ENCODE measurements at regions not wholly inside any gene's neighbourhood (a gene's known extent, or its start where the extent isn't known, plus 50 kb on each side); places are given as distances from the start of the nearest gene placed in this dataset.

DNA sequence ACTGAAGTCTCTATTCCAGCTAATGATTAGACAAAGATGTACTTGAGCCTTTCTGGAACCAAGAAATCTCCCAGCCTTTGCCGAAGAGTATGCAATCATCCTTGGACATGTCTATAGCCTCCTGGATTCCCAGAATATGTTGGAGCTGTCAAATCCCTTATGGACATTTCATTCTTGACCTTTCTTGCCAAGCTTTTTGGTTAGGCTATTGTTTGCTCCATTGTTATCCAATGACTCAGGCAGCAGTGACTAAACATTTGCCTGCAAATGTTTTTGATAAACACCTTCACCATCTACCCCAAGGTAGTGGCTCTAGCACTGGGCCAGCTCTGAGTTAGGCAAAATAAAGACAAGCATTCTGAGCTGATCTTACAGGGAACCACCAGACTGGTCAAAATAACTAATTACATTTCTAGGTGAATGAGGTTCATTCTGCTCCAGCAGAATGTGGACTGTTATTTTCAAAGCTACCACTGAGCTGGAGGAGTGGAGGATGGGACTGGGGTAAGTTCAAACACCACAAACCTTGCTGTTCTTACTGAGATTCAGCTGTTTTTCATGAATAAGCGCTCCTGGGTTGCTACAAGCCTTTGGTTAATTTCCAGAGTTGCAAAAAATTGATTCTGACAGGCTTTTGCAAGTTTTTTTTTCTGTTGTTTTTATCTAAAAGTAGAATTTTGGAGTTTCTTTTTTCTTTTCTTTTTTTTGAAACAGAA, 81.0 kb downstream of the TMEM270 start:
- Mint-ChIP-seq H3K27ac (no peak overlapping the region), H3K9me3 (peaks cover 35% of the 10 kb centered on the region), H3K4me1 (peaks cover 10% of the 10 kb centered on the region), H3K4me3 (no peak overlapping the region), H3K36me3 (peaks cover 14% of the 10 kb centered on the region), H3K27me3 (ENCODE audit: low read depth) (peaks cover 5% of the 10 kb centered on the region)
- ATAC-seq: no peak
- ChIA-PET CTCF (no interaction called here), POLR2A (no interaction called here)
- DNase-seq (ENCODE audit: low spot score): no peak
- TF ChIP-seq GRHL2 (CRISPR knock-in tag; IDR thresholded peaks at IDR 0.05; ENCODE audit: insufficient replicate concordance, severe bottlenecking): no peak
- TF ChIP-seq, protein P1, sequence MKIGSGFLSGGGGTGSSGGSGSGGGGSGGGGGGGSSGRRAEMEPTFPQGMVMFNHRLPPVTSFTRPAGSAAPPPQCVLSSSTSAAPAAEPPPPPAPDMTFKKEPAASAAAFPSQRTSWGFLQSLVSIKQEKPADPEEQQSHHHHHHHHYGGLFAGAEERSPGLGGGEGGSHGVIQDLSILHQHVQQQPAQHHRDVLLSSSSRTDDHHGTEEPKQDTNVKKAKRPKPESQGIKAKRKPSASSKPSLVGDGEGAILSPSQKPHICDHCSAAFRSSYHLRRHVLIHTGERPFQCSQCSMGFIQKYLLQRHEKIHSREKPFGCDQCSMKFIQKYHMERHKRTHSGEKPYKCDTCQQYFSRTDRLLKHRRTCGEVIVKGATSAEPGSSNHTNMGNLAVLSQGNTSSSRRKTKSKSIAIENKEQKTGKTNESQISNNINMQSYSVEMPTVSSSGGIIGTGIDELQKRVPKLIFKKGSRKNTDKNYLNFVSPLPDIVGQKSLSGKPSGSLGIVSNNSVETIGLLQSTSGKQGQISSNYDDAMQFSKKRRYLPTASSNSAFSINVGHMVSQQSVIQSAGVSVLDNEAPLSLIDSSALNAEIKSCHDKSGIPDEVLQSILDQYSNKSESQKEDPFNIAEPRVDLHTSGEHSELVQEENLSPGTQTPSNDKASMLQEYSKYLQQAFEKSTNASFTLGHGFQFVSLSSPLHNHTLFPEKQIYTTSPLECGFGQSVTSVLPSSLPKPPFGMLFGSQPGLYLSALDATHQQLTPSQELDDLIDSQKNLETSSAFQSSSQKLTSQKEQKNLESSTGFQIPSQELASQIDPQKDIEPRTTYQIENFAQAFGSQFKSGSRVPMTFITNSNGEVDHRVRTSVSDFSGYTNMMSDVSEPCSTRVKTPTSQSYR (CRISPR knock-in tag; IDR thresholded peaks at IDR 0.05): no peak
- TF ChIP-seq, protein P2, sequence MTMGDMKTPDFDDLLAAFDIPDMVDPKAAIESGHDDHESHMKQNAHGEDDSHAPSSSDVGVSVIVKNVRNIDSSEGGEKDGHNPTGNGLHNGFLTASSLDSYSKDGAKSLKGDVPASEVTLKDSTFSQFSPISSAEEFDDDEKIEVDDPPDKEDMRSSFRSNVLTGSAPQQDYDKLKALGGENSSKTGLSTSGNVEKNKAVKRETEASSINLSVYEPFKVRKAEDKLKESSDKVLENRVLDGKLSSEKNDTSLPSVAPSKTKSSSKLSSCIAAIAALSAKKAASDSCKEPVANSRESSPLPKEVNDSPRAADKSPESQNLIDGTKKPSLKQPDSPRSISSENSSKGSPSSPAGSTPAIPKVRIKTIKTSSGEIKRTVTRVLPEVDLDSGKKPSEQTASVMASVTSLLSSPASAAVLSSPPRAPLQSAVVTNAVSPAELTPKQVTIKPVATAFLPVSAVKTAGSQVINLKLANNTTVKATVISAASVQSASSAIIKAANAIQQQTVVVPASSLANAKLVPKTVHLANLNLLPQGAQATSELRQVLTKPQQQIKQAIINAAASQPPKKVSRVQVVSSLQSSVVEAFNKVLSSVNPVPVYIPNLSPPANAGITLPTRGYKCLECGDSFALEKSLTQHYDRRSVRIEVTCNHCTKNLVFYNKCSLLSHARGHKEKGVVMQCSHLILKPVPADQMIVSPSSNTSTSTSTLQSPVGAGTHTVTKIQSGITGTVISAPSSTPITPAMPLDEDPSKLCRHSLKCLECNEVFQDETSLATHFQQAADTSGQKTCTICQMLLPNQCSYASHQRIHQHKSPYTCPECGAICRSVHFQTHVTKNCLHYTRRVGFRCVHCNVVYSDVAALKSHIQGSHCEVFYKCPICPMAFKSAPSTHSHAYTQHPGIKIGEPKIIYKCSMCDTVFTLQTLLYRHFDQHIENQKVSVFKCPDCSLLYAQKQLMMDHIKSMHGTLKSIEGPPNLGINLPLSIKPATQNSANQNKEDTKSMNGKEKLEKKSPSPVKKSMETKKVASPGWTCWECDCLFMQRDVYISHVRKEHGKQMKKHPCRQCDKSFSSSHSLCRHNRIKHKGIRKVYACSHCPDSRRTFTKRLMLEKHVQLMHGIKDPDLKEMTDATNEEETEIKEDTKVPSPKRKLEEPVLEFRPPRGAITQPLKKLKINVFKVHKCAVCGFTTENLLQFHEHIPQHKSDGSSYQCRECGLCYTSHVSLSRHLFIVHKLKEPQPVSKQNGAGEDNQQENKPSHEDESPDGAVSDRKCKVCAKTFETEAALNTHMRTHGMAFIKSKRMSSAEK (CRISPR knock-in tag; IDR thresholded peaks at IDR 0.05; ENCODE audit: borderline replicate concordance): no peak
- no peak for TF ChIP-seq NR1H2 (CRISPR knock-in tag; IDR thresholded peaks at IDR 0.05)
- no peak for TF ChIP-seq OVOL2 (CRISPR knock-in tag; IDR thresholded peaks at IDR 0.05; ENCODE audit: borderline replicate concordance)
- TF ChIP-seq MYBL2 (CRISPR knock-in tag; IDR thresholded peaks at IDR 0.05): no peak
- TF ChIP-seq, protein P3, sequence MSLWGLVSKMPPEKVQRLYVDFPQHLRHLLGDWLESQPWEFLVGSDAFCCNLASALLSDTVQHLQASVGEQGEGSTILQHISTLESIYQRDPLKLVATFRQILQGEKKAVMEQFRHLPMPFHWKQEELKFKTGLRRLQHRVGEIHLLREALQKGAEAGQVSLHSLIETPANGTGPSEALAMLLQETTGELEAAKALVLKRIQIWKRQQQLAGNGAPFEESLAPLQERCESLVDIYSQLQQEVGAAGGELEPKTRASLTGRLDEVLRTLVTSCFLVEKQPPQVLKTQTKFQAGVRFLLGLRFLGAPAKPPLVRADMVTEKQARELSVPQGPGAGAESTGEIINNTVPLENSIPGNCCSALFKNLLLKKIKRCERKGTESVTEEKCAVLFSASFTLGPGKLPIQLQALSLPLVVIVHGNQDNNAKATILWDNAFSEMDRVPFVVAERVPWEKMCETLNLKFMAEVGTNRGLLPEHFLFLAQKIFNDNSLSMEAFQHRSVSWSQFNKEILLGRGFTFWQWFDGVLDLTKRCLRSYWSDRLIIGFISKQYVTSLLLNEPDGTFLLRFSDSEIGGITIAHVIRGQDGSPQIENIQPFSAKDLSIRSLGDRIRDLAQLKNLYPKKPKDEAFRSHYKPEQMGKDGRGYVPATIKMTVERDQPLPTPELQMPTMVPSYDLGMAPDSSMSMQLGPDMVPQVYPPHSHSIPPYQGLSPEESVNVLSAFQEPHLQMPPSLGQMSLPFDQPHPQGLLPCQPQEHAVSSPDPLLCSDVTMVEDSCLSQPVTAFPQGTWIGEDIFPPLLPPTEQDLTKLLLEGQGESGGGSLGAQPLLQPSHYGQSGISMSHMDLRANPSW (CRISPR knock-in tag; conservative IDR thresholded peaks at IDR 0.05; ENCODE audit: low read depth): no peak
- TF ChIP-seq ZNF263 (CRISPR knock-in tag; IDR thresholded peaks at IDR 0.05; ENCODE audit: low read depth): no peak
- TF ChIP-seq ELF4 (CRISPR knock-in tag; IDR thresholded peaks at IDR 0.05; ENCODE audit: low read depth): no peak
- TF ChIP-seq, protein P4, sequence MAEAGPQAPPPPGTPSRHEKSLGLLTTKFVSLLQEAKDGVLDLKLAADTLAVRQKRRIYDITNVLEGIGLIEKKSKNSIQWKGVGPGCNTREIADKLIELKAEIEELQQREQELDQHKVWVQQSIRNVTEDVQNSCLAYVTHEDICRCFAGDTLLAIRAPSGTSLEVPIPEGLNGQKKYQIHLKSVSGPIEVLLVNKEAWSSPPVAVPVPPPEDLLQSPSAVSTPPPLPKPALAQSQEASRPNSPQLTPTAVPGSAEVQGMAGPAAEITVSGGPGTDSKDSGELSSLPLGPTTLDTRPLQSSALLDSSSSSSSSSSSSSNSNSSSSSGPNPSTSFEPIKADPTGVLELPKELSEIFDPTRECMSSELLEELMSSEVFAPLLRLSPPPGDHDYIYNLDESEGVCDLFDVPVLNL (CRISPR knock-in tag; IDR thresholded peaks at IDR 0.05; ENCODE audit: borderline replicate concordance, low read depth): no peak
- TF ChIP-seq FOXP1 (CRISPR knock-in tag; IDR thresholded peaks at IDR 0.05; ENCODE audit: borderline replicate concordance): no peak
- TF ChIP-seq FOXJ3 (CRISPR knock-in tag; IDR thresholded peaks at IDR 0.05; ENCODE audit: borderline replicate concordance): no peak
- no peak for TF ChIP-seq ZNF121 (CRISPR knock-in tag; IDR thresholded peaks at IDR 0.05)
- TF ChIP-seq HMGA2 (CRISPR knock-in tag; IDR thresholded peaks at IDR 0.05): no peak
- TF ChIP-seq, protein P5, sequence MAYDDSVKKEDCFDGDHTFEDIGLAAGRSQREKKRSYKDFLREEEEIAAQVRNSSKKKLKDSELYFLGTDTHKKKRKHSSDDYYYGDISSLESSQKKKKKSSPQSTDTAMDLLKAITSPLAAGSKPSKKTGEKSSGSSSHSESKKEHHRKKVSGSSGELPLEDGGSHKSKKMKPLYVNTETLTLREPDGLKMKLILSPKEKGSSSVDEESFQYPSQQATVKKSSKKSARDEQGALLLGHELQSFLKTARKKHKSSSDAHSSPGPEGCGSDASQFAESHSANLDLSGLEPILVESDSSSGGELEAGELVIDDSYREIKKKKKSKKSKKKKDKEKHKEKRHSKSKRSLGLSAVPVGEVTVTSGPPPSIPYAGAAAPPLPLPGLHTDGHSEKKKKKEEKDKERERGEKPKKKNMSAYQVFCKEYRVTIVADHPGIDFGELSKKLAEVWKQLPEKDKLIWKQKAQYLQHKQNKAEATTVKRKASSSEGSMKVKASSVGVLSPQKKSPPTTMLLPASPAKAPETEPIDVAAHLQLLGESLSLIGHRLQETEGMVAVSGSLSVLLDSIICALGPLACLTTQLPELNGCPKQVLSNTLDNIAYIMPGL (CRISPR knock-in tag; IDR thresholded peaks at IDR 0.05): no peak
- TF ChIP-seq, protein P6, sequence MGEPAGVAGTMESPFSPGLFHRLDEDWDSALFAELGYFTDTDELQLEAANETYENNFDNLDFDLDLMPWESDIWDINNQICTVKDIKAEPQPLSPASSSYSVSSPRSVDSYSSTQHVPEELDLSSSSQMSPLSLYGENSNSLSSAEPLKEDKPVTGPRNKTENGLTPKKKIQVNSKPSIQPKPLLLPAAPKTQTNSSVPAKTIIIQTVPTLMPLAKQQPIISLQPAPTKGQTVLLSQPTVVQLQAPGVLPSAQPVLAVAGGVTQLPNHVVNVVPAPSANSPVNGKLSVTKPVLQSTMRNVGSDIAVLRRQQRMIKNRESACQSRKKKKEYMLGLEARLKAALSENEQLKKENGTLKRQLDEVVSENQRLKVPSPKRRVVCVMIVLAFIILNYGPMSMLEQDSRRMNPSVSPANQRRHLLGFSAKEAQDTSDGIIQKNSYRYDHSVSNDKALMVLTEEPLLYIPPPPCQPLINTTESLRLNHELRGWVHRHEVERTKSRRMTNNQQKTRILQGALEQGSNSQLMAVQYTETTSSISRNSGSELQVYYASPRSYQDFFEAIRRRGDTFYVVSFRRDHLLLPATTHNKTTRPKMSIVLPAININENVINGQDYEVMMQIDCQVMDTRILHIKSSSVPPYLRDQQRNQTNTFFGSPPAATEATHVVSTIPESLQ (CRISPR knock-in tag; IDR thresholded peaks at IDR 0.05): no peak
- no peak for TF ChIP-seq ZNF671 (CRISPR knock-in tag; IDR thresholded peaks at IDR 0.05)
